GM19328 (cell line): ENCODE measurements at regions not wholly inside any gene's neighbourhood (a gene's known extent, or its start where the extent isn't known, plus 50 kb on each side); places are given as distances from the start of the nearest gene placed in this dataset.
"Not testable (repeated sequence)": the region's sequence is repeated elsewhere in the genome, so short reads cannot be mapped to it uniquely, and the experiment has no call there.

ENCODE experiments used
- ATAC-seq: cut with Tn5 transposase; IDR thresholded peaks from one replicate; pipeline ENCODE4 v1.9.1; 2021; ENCODE audit warnings: mild to moderate bottlenecking, moderate library complexity; ENCODE audit not compliant: unreplicated experiment

- ATAC-seq: no peak
Observed at GRCh38 chr5:36778336-36778735, 98.2 kb upstream of the NIPBL start.

- ATAC-seq: not testable (repeated sequence)
Observed at GRCh38 chr5:36782612-36783011, 94.0 kb upstream of the NIPBL start.

GRCh38 chr5:36786448-36787012 is 90.0 kb upstream of the NIPBL start:
- ATAC-seq: no peak

GRCh38 chr5:36787365-36788093 is 89.0 kb upstream of the NIPBL start:
- no peak for ATAC-seq

GRCh38 chr5:36790847-36791246 is 85.7 kb upstream of the NIPBL start:
- ATAC-seq: no peak

- ATAC-seq: no peak
Observed at GRCh38 chr5:36792560-36793180, 83.9 kb upstream of the NIPBL start.

GRCh38 chr5:36795366-36795765 is 81.2 kb upstream of the NIPBL start:
- no peak for ATAC-seq

- ATAC-seq: no peak
Observed at GRCh38 chr5:36796155-36796554, 80.4 kb upstream of the NIPBL start.

- ATAC-seq: no peak
Observed at GRCh38 chr5:36801523-36801922, 75.0 kb upstream of the NIPBL start.

- no peak for ATAC-seq
Observed at GRCh38 chr5:36802187-36802586, 74.4 kb upstream of the NIPBL start.

- ATAC-seq: not testable (repeated sequence)
Observed at GRCh38 chr5:36813249-36813648, 63.3 kb upstream of the NIPBL start.

- ATAC-seq: no peak
Observed at GRCh38 chr5:36815871-36816270, 60.7 kb upstream of the NIPBL start.

GRCh38 chr5:36820900-36821299 is 55.7 kb upstream of the NIPBL start:
- ATAC-seq: no peak

- ATAC-seq: no peak
Observed at GRCh38 chr5:36826694-36827093, 49.9 kb upstream of the NIPBL start.
